ENCODE measurements at regions not wholly inside any gene's neighbourhood (a gene's known extent, or its start where the extent isn't known, plus 50 kb on each side); places are given as distances from the start of the nearest gene placed in this dataset.

GRCh38 chr1:195909061-195909460 is 699.2 kb downstream of the KCNT2 start:
- no peak overlapping the region for H4K8ac ChIP-seq (ENCODE audit: low read depth, low read length)
- DNase-seq = no peak
- H2BK120ac ChIP-seq (ENCODE audit: insufficient read depth, low read length, poor library complexity) = no peak overlapping the region
- H3K79me2 ChIP-seq (ENCODE audit: control insufficient read depth, insufficient read depth, low read length, poor library complexity) = no peaks in the 10 kb centered on the region
- no peaks in the 10 kb centered on the region for H3K27me3 ChIP-seq (ENCODE audit: insufficient read depth, low read length)
- H4K12ac ChIP-seq (ENCODE audit: low read depth, low read length) = no peak overlapping the region
- WGBS (ENCODE audit: extremely low coverage, insufficient coverage, insufficient read length) = no CpG with 5 or more reads among the region's 6 CpGs
- no peak overlapping the region for H3K23ac ChIP-seq (ENCODE audit: low read length)
- H2AK5ac ChIP-seq (ENCODE audit: low read length) = no peak overlapping the region
- no peak overlapping the region for H3K14ac ChIP-seq (ENCODE audit: low read length)
- H3K27ac ChIP-seq (ENCODE audit: low read depth, low read length) = no peak overlapping the region
- H3K36me3 ChIP-seq (ENCODE audit: control insufficient read depth in 1 of 2, insufficient read depth in 2 of 2, low read length in 2 of 2) = no peaks in the 10 kb centered on the region
- H3K4me1 ChIP-seq (ENCODE audit: control insufficient read depth in 1 of 2, insufficient read depth in 2 of 2, low read length in 2 of 2) = no peaks in the 10 kb centered on the region
- H3K9me3 ChIP-seq (ENCODE audit: insufficient read depth, low read depth, low read length) = no peaks in the 10 kb centered on the region
- no peak overlapping the region for H3K9ac ChIP-seq (ENCODE audit: low read length)
- H3K18ac ChIP-seq (ENCODE audit: low read length) = no peak overlapping the region
- no peak overlapping the region for H3K4ac ChIP-seq (ENCODE audit: low read depth, low read length)
- H3K4me3 ChIP-seq (ENCODE audit: low read depth, low read length) = no peak overlapping the region
- no peak overlapping the region for H4K91ac ChIP-seq (ENCODE audit: low read depth, low read length)
- H2AFZ ChIP-seq (ENCODE audit: insufficient read depth, low read length, poor library complexity) = no peak overlapping the region
- H2BK12ac ChIP-seq (ENCODE audit: low read length) = no peak overlapping the region
- no peak overlapping the region for H2BK5ac ChIP-seq (ENCODE audit: low read depth, low read length, poor library complexity)
- H3K79me1 ChIP-seq (ENCODE audit: low read length) = no peaks in the 10 kb centered on the region
- H3K4me2 ChIP-seq (ENCODE audit: low read length) = no peak overlapping the region

DNA sequence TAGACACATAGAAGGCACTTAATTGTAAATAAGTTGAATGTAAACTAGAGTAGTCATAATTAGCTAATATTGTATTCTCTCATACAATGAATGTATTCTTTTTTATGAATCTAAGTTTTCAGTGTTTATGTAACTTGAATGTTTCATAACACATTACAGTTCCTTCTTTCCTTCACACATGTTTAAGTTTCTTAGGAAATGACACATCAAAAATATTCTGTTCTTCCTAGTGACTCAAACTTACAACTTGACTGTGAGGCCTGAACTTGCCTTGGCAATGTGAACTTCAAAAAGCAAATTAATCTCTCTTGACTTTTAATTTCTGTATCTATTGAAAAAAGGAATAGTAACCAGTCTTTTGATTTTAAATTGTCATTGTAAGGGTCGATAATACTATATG is 700.1 kb downstream of the KCNT2 start:
- no peaks in the 10 kb centered on the region for H3K9me3 ChIP-seq (ENCODE audit: insufficient read depth, low read depth, low read length)
- H3K18ac ChIP-seq (ENCODE audit: low read length) = no peak overlapping the region
- H2BK120ac ChIP-seq (ENCODE audit: insufficient read depth, low read length, poor library complexity) = no peak overlapping the region
- no peak overlapping the region for H4K91ac ChIP-seq (ENCODE audit: low read depth, low read length)
- H4K8ac ChIP-seq (ENCODE audit: low read depth, low read length) = no peak overlapping the region
- H3K79me1 ChIP-seq (ENCODE audit: low read length) = no peaks in the 10 kb centered on the region
- no peak overlapping the region for H3K4me3 ChIP-seq (ENCODE audit: low read depth, low read length)
- no peak for DNase-seq
- no peak overlapping the region for H2AFZ ChIP-seq (ENCODE audit: insufficient read depth, low read length, poor library complexity)
- H3K4me1 ChIP-seq (ENCODE audit: control insufficient read depth in 1 of 2, insufficient read depth in 2 of 2, low read length in 2 of 2) = no peaks in the 10 kb centered on the region
- no peak overlapping the region for H3K14ac ChIP-seq (ENCODE audit: low read length)
- H4K12ac ChIP-seq (ENCODE audit: low read depth, low read length) = no peak overlapping the region
- H3K4ac ChIP-seq (ENCODE audit: low read depth, low read length) = no peak overlapping the region
- no peaks in the 10 kb centered on the region for H3K36me3 ChIP-seq (ENCODE audit: control insufficient read depth in 1 of 2, insufficient read depth in 2 of 2, low read length in 2 of 2)
- no CpG with 5 or more reads among the region's 1 CpG for WGBS (ENCODE audit: extremely low coverage, insufficient coverage, insufficient read length)
- no peak overlapping the region for H3K4me2 ChIP-seq (ENCODE audit: low read length)
- H3K27me3 ChIP-seq (ENCODE audit: insufficient read depth, low read length) = no peaks in the 10 kb centered on the region
- no peak overlapping the region for H3K9ac ChIP-seq (ENCODE audit: low read length)
- H3K79me2 ChIP-seq (ENCODE audit: control insufficient read depth, insufficient read depth, low read length, poor library complexity) = no peaks in the 10 kb centered on the region
- H2BK12ac ChIP-seq (ENCODE audit: low read length) = no peak overlapping the region
- H3K23ac ChIP-seq (ENCODE audit: low read length) = no peak overlapping the region
- no peak overlapping the region for H3K27ac ChIP-seq (ENCODE audit: low read depth, low read length)
- no peak overlapping the region for H2BK5ac ChIP-seq (ENCODE audit: low read depth, low read length, poor library complexity)
- no peak overlapping the region for H2AK5ac ChIP-seq (ENCODE audit: low read length)

GRCh38 chr1:195903203-195903602 is 705.0 kb downstream of the KCNT2 start:
- no peak overlapping the region for H3K9ac ChIP-seq (ENCODE audit: low read length)
- no peak overlapping the region for H3K27ac ChIP-seq (ENCODE audit: low read depth, low read length)
- H2BK120ac ChIP-seq (ENCODE audit: insufficient read depth, low read length, poor library complexity) = no peak overlapping the region
- no peaks in the 10 kb centered on the region for H3K4me1 ChIP-seq (ENCODE audit: control insufficient read depth in 1 of 2, insufficient read depth in 2 of 2, low read length in 2 of 2)
- H3K18ac ChIP-seq (ENCODE audit: low read length) = no peak overlapping the region
- no peak overlapping the region for H3K4me3 ChIP-seq (ENCODE audit: low read depth, low read length)
- H2AK5ac ChIP-seq (ENCODE audit: low read length) = no peak overlapping the region
- no peak overlapping the region for H3K14ac ChIP-seq (ENCODE audit: low read length)
- H3K27me3 ChIP-seq (ENCODE audit: insufficient read depth, low read length) = no peaks in the 10 kb centered on the region
- no peak overlapping the region for H4K8ac ChIP-seq (ENCODE audit: low read depth, low read length)
- no peak overlapping the region for H3K4me2 ChIP-seq (ENCODE audit: low read length)
- no peak overlapping the region for H4K91ac ChIP-seq (ENCODE audit: low read depth, low read length)
- no peak overlapping the region for H2BK12ac ChIP-seq (ENCODE audit: low read length)
- H3K36me3 ChIP-seq (ENCODE audit: control insufficient read depth in 1 of 2, insufficient read depth in 2 of 2, low read length in 2 of 2) = no peaks in the 10 kb centered on the region
- H3K23ac ChIP-seq (ENCODE audit: low read length) = no peak overlapping the region
- H2BK5ac ChIP-seq (ENCODE audit: low read depth, low read length, poor library complexity) = no peak overlapping the region
- no peak overlapping the region for H2AFZ ChIP-seq (ENCODE audit: insufficient read depth, low read length, poor library complexity)
- H3K4ac ChIP-seq (ENCODE audit: low read depth, low read length) = no peak overlapping the region
- no peaks in the 10 kb centered on the region for H3K79me1 ChIP-seq (ENCODE audit: low read length)
- WGBS (ENCODE audit: extremely low coverage, insufficient coverage, insufficient read length) = no CpG with 5 or more reads among the region's 3 CpGs
- H3K9me3 ChIP-seq (ENCODE audit: insufficient read depth, low read depth, low read length) = no peaks in the 10 kb centered on the region
- no peaks in the 10 kb centered on the region for H3K79me2 ChIP-seq (ENCODE audit: control insufficient read depth, insufficient read depth, low read length, poor library complexity)
- no peak for DNase-seq
- no peak overlapping the region for H4K12ac ChIP-seq (ENCODE audit: low read depth, low read length)

- Histone ChIP-seq H2BK120ac (ENCODE audit: insufficient read depth, low read length, poor library complexity) (no peak overlapping the region), H3K14ac (ENCODE audit: low read length) (no peak overlapping the region), H3K79me2 (ENCODE audit: control insufficient read depth, insufficient read depth, low read length, poor library complexity) (no peaks in the 10 kb centered on the region), H3K27ac (ENCODE audit: low read depth, low read length) (no peak overlapping the region), H3K9ac (ENCODE audit: low read length) (no peak overlapping the region), H4K91ac (ENCODE audit: low read depth, low read length) (no peak overlapping the region), H3K23ac (ENCODE audit: low read length) (no peak overlapping the region), H3K4me1 (ENCODE audit: control insufficient read depth in 1 of 2, insufficient read depth in 2 of 2, low read length in 2 of 2) (no peaks in the 10 kb centered on the region), H4K12ac (ENCODE audit: low read depth, low read length) (no peak overlapping the region), H2BK5ac (ENCODE audit: low read depth, low read length, poor library complexity) (no peak overlapping the region), H3K27me3 (ENCODE audit: insufficient read depth, low read length) (no peaks in the 10 kb centered on the region), H3K36me3 (ENCODE audit: control insufficient read depth in 1 of 2, insufficient read depth in 2 of 2, low read length in 2 of 2) (no peaks in the 10 kb centered on the region), H2AK5ac (ENCODE audit: low read length) (no peak overlapping the region), H3K18ac (ENCODE audit: low read length) (no peak overlapping the region), H2AFZ (ENCODE audit: insufficient read depth, low read length, poor library complexity) (no peak overlapping the region), H4K8ac (ENCODE audit: low read depth, low read length) (no peak overlapping the region), H3K4ac (ENCODE audit: low read depth, low read length) (no peak overlapping the region), H3K4me2 (ENCODE audit: low read length) (no peak overlapping the region), H3K4me3 (ENCODE audit: low read depth, low read length) (no peak overlapping the region), H3K9me3 (ENCODE audit: insufficient read depth, low read depth, low read length) (no peaks in the 10 kb centered on the region), H3K79me1 (ENCODE audit: low read length) (no peaks in the 10 kb centered on the region), H2BK12ac (ENCODE audit: low read length) (no peak overlapping the region)
- WGBS (ENCODE audit: extremely low coverage, insufficient coverage, insufficient read length) = no CpG with 5 or more reads among the region's 4 CpGs
- DNase-seq = no peak
These were observed 705.5 kb downstream of the KCNT2 start for GRCh38 chr1:195902779-195903178.
